Neural cell (in vitro differentiated cells): ENCODE measurements at regions not wholly inside any gene's neighbourhood (a gene's known extent, or its start where the extent isn't known, plus 50 kb on each side); places are given as distances from the start of the nearest gene placed in this dataset.

ENCODE experiments used
- H2AFZ ChIP-seq: fragments of 200-600, 300-800 bp; sonication (generic), shearing (Covaris generic); 2 replicates; pipeline ENCODE4 v1.6.0; 2014; ENCODE audit warnings: low read depth, mild to moderate bottlenecking, antibody characterized with exemption, low read length, moderate library complexity
- H3F3A ChIP-seq: fragments of 200-600 bp; shearing (Covaris generic); 2 replicates; pipeline ENCODE4 v1.6.1; 2016; ENCODE audit warnings: mild to moderate bottlenecking, moderate library complexity, mixed read lengths, antibody characterized with exemption, low read length; ENCODE audit not compliant: insufficient read depth, poor library complexity, severe bottlenecking
- H3K27ac ChIP-seq: fragments of 200-600, 300-800 bp; sonication (generic), shearing (Covaris generic); 2 replicates; pipeline ENCODE4 v1.5.1; 2014; ENCODE audit warnings: mild to moderate bottlenecking, low read length, moderate library complexity
- H3K27me3 ChIP-seq: fragments of 300-800, 200-600 bp; sonication (generic), shearing (Covaris generic); 2 replicates; pipeline ENCODE4 v1.6.0; 2014; ENCODE audit warnings: mild to moderate bottlenecking, low read depth, low read length, moderate library complexity; ENCODE audit not compliant: insufficient read depth
- H3K36me3 ChIP-seq: fragments of 300-800, 200-600 bp; sonication (generic), shearing (Covaris generic); 2 replicates; pipeline ENCODE4 v1.5.1; 2014; ENCODE audit warnings: mild to moderate bottlenecking, antibody characterized with exemption, low read length, moderate library complexity; ENCODE audit not compliant: insufficient read depth
- H3K4me2 ChIP-seq: fragments of 300-800, 200-600 bp; sonication (generic), shearing (Covaris generic); 2 replicates; pipeline ENCODE4 v1.6.0; 2014; ENCODE audit warnings: mild to moderate bottlenecking, low read length
- H3K4me3 ChIP-seq: fragments of 300-800, 200-600 bp; sonication (generic), shearing (Covaris generic); 2 replicates; pipeline ENCODE4 v1.5.1; 2014; ENCODE audit warnings: mild to moderate bottlenecking, low read length, moderate library complexity
- H3K79me2 ChIP-seq: fragments of 200-600 bp; shearing (Covaris generic); replicated peaks from 2 replicates; pipeline ENCODE4 v1.6.0; 2014; ENCODE audit warnings: mild to moderate bottlenecking, low read length, moderate library complexity; ENCODE audit not compliant: insufficient read depth
- H3K9ac ChIP-seq: fragments of 300-800, 200-600 bp; sonication (generic), shearing (Covaris generic); 2 replicates; pipeline ENCODE4 v1.6.1; 2016; ENCODE audit warnings: mild to moderate bottlenecking, low read length, mixed read lengths
- H3K9me2 ChIP-seq: fragments of 200-600 bp; shearing (Covaris generic); 2 replicates; pipeline ENCODE4 v1.6.1; 2016; ENCODE audit warnings: mild to moderate bottlenecking, low read length, mixed read lengths; ENCODE audit not compliant: insufficient read depth
- H3K9me3 ChIP-seq: fragments of 200-600, 300-800 bp; sonication (generic), shearing (Covaris generic); 2 replicates; pipeline ENCODE4 v1.6.1; 2016; ENCODE audit warnings: mild to moderate bottlenecking, mixed run types, low read length, moderate library complexity, mixed read lengths
- H4K20me1 ChIP-seq: fragments of 200-600 bp; shearing (Covaris generic); 2 replicates; pipeline ENCODE4 v1.6.1; 2016; ENCODE audit warnings: mild to moderate bottlenecking, mixed run types; ENCODE audit not compliant: insufficient read depth
- EP300 ChIP-seq: fragments of 450-650 bp; conservative IDR thresholded peaks from 2 replicates; pipeline ENCODE4 v1.6.1; 2014; ENCODE audit warnings: antibody characterized with exemption, mild to moderate bottlenecking, moderate library complexity; ENCODE audit not compliant: poor library complexity, severe bottlenecking
- EZH2 ChIP-seq: fragments of 200-600, 300-800 bp; shearing (Covaris generic), sonication (generic); IDR thresholded peaks from 2 replicates; pipeline ENCODE4 v1.6.1; 2014; ENCODE audit warnings: antibody characterized with exemption, low read length, borderline replicate concordance, mild to moderate bottlenecking; ENCODE audit not compliant: insufficient read depth, poor library complexity, severe bottlenecking
- MXI1 ChIP-seq: fragments of 450-650 bp; conservative IDR thresholded peaks from 2 replicates; pipeline ENCODE4 v1.6.1; 2014; ENCODE audit warnings: antibody characterized with exemption, mild to moderate bottlenecking; ENCODE audit not compliant: poor library complexity, severe bottlenecking
- POLR2AphosphoS5 ChIP-seq: IDR thresholded peaks from 2 replicates; pipeline ENCODE4 v1.6.1; 2012
- RAD21 ChIP-seq: fragments of 450-650 bp; conservative IDR thresholded peaks from 2 replicates; pipeline ENCODE4 v1.6.1; 2014; ENCODE audit warnings: antibody characterized with exemption, mild to moderate bottlenecking, moderate library complexity
- SMC3 ChIP-seq: fragments of 450-650 bp; conservative IDR thresholded peaks from 2 replicates; pipeline ENCODE4 v1.6.1; 2014; ENCODE audit warnings: antibody characterized with exemption, mild to moderate bottlenecking, moderate library complexity; ENCODE audit not compliant: poor library complexity
- TAF1 ChIP-seq: IDR thresholded peaks from 2 replicates; pipeline ENCODE4 v1.6.1; 2012; ENCODE audit warnings: low read depth
- TF ChIP-seq, protein P1 (sequence below): IDR thresholded peaks from 2 replicates; pipeline ENCODE4 v1.6.1; 2012; ENCODE audit warnings: borderline replicate concordance
- TF ChIP-seq, protein P2 (sequence below): fragments of 450-650 bp; IDR thresholded peaks from 2 replicates; pipeline ENCODE4 v1.5.1; 2014; ENCODE audit warnings: antibody characterized with exemption, mild to moderate bottlenecking, moderate library complexity; ENCODE audit not compliant: poor library complexity, severe bottlenecking

DNA sequence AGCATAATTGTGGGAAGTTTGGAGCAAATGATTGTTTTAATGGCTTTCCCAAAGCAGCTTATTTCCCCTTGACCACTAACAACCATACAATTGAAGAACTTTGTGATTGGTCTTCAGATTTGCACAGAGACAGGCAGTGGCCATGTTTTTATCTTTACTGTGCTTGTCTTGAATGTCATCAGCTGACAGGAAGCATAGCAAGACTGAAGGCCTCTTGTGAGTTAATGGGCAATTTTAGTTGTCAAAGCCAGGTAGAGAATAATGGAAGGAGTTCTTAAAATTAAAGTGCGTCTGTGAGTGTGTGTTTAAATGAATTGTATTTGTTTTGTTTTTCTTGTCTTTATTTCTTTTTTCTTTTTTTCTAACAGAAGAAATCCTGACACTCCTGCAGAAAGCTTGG, 809.9 kb downstream of the TSN start:
- H3K4me2 ChIP-seq: no peak overlapping the region
- H3K4me3 ChIP-seq: no peak overlapping the region
- no peak overlapping the region for H2AFZ ChIP-seq
- H3K9me3 ChIP-seq: no peaks in the 10 kb centered on the region
- TF ChIP-seq, protein P1, sequence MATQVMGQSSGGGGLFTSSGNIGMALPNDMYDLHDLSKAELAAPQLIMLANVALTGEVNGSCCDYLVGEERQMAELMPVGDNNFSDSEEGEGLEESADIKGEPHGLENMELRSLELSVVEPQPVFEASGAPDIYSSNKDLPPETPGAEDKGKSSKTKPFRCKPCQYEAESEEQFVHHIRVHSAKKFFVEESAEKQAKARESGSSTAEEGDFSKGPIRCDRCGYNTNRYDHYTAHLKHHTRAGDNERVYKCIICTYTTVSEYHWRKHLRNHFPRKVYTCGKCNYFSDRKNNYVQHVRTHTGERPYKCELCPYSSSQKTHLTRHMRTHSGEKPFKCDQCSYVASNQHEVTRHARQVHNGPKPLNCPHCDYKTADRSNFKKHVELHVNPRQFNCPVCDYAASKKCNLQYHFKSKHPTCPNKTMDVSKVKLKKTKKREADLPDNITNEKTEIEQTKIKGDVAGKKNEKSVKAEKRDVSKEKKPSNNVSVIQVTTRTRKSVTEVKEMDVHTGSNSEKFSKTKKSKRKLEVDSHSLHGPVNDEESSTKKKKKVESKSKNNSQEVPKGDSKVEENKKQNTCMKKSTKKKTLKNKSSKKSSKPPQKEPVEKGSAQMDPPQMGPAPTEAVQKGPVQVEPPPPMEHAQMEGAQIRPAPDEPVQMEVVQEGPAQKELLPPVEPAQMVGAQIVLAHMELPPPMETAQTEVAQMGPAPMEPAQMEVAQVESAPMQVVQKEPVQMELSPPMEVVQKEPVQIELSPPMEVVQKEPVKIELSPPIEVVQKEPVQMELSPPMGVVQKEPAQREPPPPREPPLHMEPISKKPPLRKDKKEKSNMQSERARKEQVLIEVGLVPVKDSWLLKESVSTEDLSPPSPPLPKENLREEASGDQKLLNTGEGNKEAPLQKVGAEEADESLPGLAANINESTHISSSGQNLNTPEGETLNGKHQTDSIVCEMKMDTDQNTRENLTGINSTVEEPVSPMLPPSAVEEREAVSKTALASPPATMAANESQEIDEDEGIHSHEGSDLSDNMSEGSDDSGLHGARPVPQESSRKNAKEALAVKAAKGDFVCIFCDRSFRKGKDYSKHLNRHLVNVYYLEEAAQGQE: no peak
- TF ChIP-seq SMC3 (peak; percentile 44), EP300 (peak; percentile 97), RAD21 (peak; percentile 40), POLR2AphosphoS5 (peak; percentile 63)
- H3F3A ChIP-seq: peaks cover 11% of the 10 kb centered on the region
- no peaks in the 10 kb centered on the region for H3K27me3 ChIP-seq
- no peaks in the 10 kb centered on the region for H3K79me2 ChIP-seq
- no peaks in the 10 kb centered on the region for H4K20me1 ChIP-seq
- H3K9ac ChIP-seq: peak overlapping the region; percentile 14
- H3K36me3 ChIP-seq: no peaks in the 10 kb centered on the region
- H3K9me2 ChIP-seq: no peaks in the 10 kb centered on the region
- peak overlapping the region; percentile 66 for H3K27ac ChIP-seq

DNA sequence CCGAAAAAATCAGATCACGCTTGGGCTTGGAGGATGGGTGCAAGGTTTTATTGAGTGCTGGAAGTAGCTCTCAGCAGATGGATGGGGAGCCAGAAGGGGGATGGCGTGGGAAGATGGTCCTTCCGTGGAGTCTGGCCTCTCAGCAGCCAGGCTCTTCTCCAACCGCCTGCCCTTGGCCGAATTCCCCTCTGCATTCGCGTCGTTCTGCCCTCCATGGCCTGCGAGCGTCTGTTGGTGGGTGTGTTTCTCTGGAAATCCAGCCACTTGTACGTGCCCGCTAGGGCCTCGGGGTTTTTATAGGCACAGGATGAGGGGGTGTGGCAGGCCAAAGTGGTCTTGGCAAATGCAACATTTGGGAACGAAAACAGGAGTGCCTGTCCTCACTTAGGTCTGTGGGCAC, 815.2 kb downstream of the TSN start:
- Histone ChIP-seq H3K79me2 (no peaks in the 10 kb centered on the region), H3K4me3 (no peak overlapping the region), H3K9me3 (no peaks in the 10 kb centered on the region), H4K20me1 (no peaks in the 10 kb centered on the region), H3K36me3 (no peaks in the 10 kb centered on the region), H3F3A (peaks cover 5% of the 10 kb centered on the region), H2AFZ (no peak overlapping the region), H3K4me2 (no peak overlapping the region), H3K27ac (no peak overlapping the region), H3K9me2 (no peaks in the 10 kb centered on the region), H3K9ac (no peak overlapping the region), H3K27me3 (no peaks in the 10 kb centered on the region)
- TF ChIP-seq EP300 (no peak), EZH2 (no peak), MXI1 (no peak), TAF1 (no peak), SMC3 (no peak), RAD21 (no peak), POLR2AphosphoS5 (no peak)
- TF ChIP-seq, protein P2, sequence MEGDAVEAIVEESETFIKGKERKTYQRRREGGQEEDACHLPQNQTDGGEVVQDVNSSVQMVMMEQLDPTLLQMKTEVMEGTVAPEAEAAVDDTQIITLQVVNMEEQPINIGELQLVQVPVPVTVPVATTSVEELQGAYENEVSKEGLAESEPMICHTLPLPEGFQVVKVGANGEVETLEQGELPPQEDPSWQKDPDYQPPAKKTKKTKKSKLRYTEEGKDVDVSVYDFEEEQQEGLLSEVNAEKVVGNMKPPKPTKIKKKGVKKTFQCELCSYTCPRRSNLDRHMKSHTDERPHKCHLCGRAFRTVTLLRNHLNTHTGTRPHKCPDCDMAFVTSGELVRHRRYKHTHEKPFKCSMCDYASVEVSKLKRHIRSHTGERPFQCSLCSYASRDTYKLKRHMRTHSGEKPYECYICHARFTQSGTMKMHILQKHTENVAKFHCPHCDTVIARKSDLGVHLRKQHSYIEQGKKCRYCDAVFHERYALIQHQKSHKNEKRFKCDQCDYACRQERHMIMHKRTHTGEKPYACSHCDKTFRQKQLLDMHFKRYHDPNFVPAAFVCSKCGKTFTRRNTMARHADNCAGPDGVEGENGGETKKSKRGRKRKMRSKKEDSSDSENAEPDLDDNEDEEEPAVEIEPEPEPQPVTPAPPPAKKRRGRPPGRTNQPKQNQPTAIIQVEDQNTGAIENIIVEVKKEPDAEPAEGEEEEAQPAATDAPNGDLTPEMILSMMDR: no peak
- TF ChIP-seq, protein P1: no peak
